Body of pancreas (tissue), 4 donors: ENCODE measurements at regions not wholly inside any gene's neighbourhood (a gene's known extent, or its start where the extent isn't known, plus 50 kb on each side); places are given as distances from the start of the nearest gene placed in this dataset.

Source experiments
- CTCF ChIP-seq, 7 experiments: fragments of 450-650 bp in 4 of 7; fragments of 200-600 bp in 3 of 7; sonication (generic) in 3 of 7; IDR thresholded peaks; one replicate each; pipeline ENCODE4 v1.5.1; 2016 to 2019; ENCODE audit warnings: antibody characterized with exemption in 7 of 7
- POLR2A ChIP-seq, 3 donors: fragments of 450-650 bp; IDR thresholded peaks; one replicate each; pipeline ENCODE4 v1.6.1; 2016; ENCODE audit warnings: antibody characterized with exemption in 3 of 3, mild to moderate bottlenecking in 2 of 3

GRCh38 chr13:31880851-31881494 lies 141.6 kb downstream of the RXFP2 start:
- TF ChIP-seq CTCF (IDR thresholded peaks at IDR 0.05) (no peak), POLR2A (IDR thresholded peaks at IDR 0.05) (no peak)
